Endodermal cell (in vitro differentiated cells): ENCODE measurements at regions not wholly inside any gene's neighbourhood (a gene's known extent, or its start where the extent isn't known, plus 50 kb on each side); places are given as distances from the start of the nearest gene placed in this dataset.

ENCODE experiments used
- DNase-seq: peaks from one replicate; pipeline ENCODE4 v3.0.0-alpha.2; 2017
- H3K27ac ChIP-seq: 2 replicates; pipeline ENCODE4 v1.5.1; 2013; ENCODE audit warnings: mild to moderate bottlenecking, low read depth, low read length, moderate library complexity
- H3K27me3 ChIP-seq: 2 replicates; pipeline ENCODE4 v1.6.1; 2013; ENCODE audit warnings: mild to moderate bottlenecking, low read length, moderate library complexity; ENCODE audit not compliant: insufficient read depth, control insufficient read depth, poor library complexity, severe bottlenecking
- H3K36me3 ChIP-seq: 2 replicates; pipeline ENCODE4 v1.7.0; 2013; ENCODE audit warnings: mild to moderate bottlenecking, low read length, moderate library complexity; ENCODE audit not compliant: control insufficient read depth, insufficient read depth
- H3K4me1 ChIP-seq: one replicate; pipeline ENCODE4 v1.7.0; 2013; ENCODE audit warnings: low read length; ENCODE audit not compliant: control insufficient read depth, insufficient read depth
- H3K4me3 ChIP-seq: 2 replicates; pipeline ENCODE4 v1.5.1; 2013; ENCODE audit warnings: mild to moderate bottlenecking, low read length, moderate library complexity
- H3K9ac ChIP-seq: 2 replicates; pipeline ENCODE4 v1.6.1; 2013; ENCODE audit warnings: mild to moderate bottlenecking, low read length, moderate library complexity; ENCODE audit not compliant: poor library complexity, severe bottlenecking; ENCODE audit errors: extremely low read depth
- H3K9me3 ChIP-seq: 2 replicates; pipeline ENCODE4 v1.6.1; 2013; ENCODE audit warnings: mild to moderate bottlenecking, low read length, moderate library complexity; ENCODE audit not compliant: control insufficient read depth
- H3K27ac Mint-ChIP-seq: 2 replicates; pipeline ENCODE4 v1.8.0; 2020; ENCODE audit warnings: mixed read lengths
- H3K27me3 Mint-ChIP-seq: 2 replicates; pipeline ENCODE4 v1.8.0; 2021; ENCODE audit warnings: mild to moderate bottlenecking, mixed read lengths; ENCODE audit not compliant: insufficient read depth
- H3K36me3 Mint-ChIP-seq: 2 replicates; pipeline ENCODE4 v1.8.0; 2020; ENCODE audit warnings: low read depth, mixed read lengths
- H3K4me1 Mint-ChIP-seq: 2 replicates; pipeline ENCODE4 v1.8.0; 2020; ENCODE audit warnings: mixed read lengths
- H3K4me3 Mint-ChIP-seq: 2 replicates; pipeline ENCODE4 v1.8.0; 2020; ENCODE audit warnings: mild to moderate bottlenecking, moderate library complexity, mixed read lengths
- H3K9me3 Mint-ChIP-seq: 2 replicates; pipeline ENCODE4 v1.8.0; 2020; ENCODE audit warnings: mild to moderate bottlenecking, mixed read lengths
- WGBS, 2 experiments: methylation state at CpG; one replicate each; pipeline versions ENCODE4 v1.1.5 to v1.1.7; 2013; ENCODE audit warnings: missing lambda C conversion rate in 2 of 2, mixed read lengths in 1 of 2; ENCODE audit not compliant: insufficient coverage in 1 of 2, insufficient read length in 1 of 2; 5-methylcytosine and 5-hydroxymethylcytosine counted together
- TF ChIP-seq, protein P1 (sequence below): fragments of 200-600 bp; sonication (generic); conservative IDR thresholded peaks from 2 replicates; pipeline ENCODE4 v1.5.0; 2021; ENCODE audit warnings: antibody characterized with exemption, mild to moderate bottlenecking

- no peaks in the 10 kb centered on the region for H3K27me3 Mint-ChIP-seq
- Histone ChIP-seq H3K36me3 (no peaks in the 10 kb centered on the region), H3K9me3 (peaks cover 4% of the 10 kb centered on the region), H3K27ac (no peak overlapping the region), H3K4me1 (no peaks in the 10 kb centered on the region), H3K4me3 (no peak overlapping the region), H3K9ac (no peak overlapping the region), H3K27me3 (no peaks in the 10 kb centered on the region)
- TF ChIP-seq, protein P1, sequence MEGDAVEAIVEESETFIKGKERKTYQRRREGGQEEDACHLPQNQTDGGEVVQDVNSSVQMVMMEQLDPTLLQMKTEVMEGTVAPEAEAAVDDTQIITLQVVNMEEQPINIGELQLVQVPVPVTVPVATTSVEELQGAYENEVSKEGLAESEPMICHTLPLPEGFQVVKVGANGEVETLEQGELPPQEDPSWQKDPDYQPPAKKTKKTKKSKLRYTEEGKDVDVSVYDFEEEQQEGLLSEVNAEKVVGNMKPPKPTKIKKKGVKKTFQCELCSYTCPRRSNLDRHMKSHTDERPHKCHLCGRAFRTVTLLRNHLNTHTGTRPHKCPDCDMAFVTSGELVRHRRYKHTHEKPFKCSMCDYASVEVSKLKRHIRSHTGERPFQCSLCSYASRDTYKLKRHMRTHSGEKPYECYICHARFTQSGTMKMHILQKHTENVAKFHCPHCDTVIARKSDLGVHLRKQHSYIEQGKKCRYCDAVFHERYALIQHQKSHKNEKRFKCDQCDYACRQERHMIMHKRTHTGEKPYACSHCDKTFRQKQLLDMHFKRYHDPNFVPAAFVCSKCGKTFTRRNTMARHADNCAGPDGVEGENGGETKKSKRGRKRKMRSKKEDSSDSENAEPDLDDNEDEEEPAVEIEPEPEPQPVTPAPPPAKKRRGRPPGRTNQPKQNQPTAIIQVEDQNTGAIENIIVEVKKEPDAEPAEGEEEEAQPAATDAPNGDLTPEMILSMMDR, result no peak
- 94 to 98% methylated on average over 2 of the region's 2 CpGs for WGBS, 2 experiments
- no peak overlapping the region for H3K4me3 Mint-ChIP-seq
- H3K9me3 Mint-ChIP-seq, result peaks cover 4% of the 10 kb centered on the region
- H3K27ac Mint-ChIP-seq, result no peak overlapping the region
- H3K36me3 Mint-ChIP-seq, result no peaks in the 10 kb centered on the region
- H3K4me1 Mint-ChIP-seq, result no peaks in the 10 kb centered on the region
- DNase-seq, result no peak
These were observed 646.7 kb upstream of the ZNF804A start for GRCh38 chr2:183951630-183952029.

DNA sequence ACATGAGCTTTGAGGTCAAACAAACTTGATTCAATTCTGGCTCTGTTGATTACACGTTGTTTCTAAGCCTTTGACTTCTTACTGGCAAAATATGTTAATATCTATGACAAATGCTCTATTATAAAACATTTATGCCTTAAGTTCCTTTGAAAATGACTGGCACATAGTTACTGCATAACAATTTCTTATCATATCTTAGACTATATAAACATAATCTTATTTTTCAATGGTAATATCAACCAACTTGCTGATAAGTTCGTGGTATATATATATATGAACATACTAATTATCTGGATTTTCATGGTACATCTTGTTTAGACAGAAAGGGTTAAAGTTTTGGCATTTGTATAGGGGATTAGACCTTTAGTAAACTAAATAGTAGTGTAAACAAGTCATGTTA is 645.6 kb upstream of the ZNF804A start:
- no peaks in the 10 kb centered on the region for H3K9me3 ChIP-seq
- no peak overlapping the region for H3K4me3 ChIP-seq
- no peaks in the 10 kb centered on the region for H3K9me3 Mint-ChIP-seq
- no peak overlapping the region for H3K4me3 Mint-ChIP-seq
- no peak for DNase-seq
- no peak overlapping the region for H3K9ac ChIP-seq
- WGBS, 2 experiments, result 78 to 100% methylated on average over 1 of the region's 2 CpGs
- H3K27me3 Mint-ChIP-seq, result no peaks in the 10 kb centered on the region
- H3K36me3 ChIP-seq, result no peaks in the 10 kb centered on the region
- no peak overlapping the region for H3K27ac Mint-ChIP-seq
- no peaks in the 10 kb centered on the region for H3K27me3 ChIP-seq
- no peak overlapping the region for H3K27ac ChIP-seq
- no peaks in the 10 kb centered on the region for H3K4me1 Mint-ChIP-seq
- no peaks in the 10 kb centered on the region for H3K36me3 Mint-ChIP-seq
- TF ChIP-seq, protein P1, result no peak
- H3K4me1 ChIP-seq, result no peaks in the 10 kb centered on the region

GRCh38 chr2:183963609-183964008 is 634.7 kb upstream of the ZNF804A start:
- TF ChIP-seq, protein P1, result no peak
- Mint-ChIP-seq H3K9me3 (no peaks in the 10 kb centered on the region), H3K27ac (no peak overlapping the region), H3K27me3 (no peaks in the 10 kb centered on the region), H3K4me1 (peaks cover 3% of the 10 kb centered on the region), H3K4me3 (no peak overlapping the region), H3K36me3 (no peaks in the 10 kb centered on the region)
- 100% methylated on average over 1 of the region's 1 CpG; no CpG with 5 or more reads in 1 of the 2 experiments for WGBS, 2 experiments
- Histone ChIP-seq H3K9me3 (no peaks in the 10 kb centered on the region), H3K9ac (no peak overlapping the region), H3K36me3 (no peaks in the 10 kb centered on the region), H3K4me1 (no peaks in the 10 kb centered on the region), H3K27me3 (no peaks in the 10 kb centered on the region), H3K4me3 (no peak overlapping the region), H3K27ac (no peak overlapping the region)
- no peak for DNase-seq
